ENCODE measurements at regions not wholly inside any gene's neighbourhood (a gene's known extent, or its start where the extent isn't known, plus 50 kb on each side); places are given as distances from the start of the nearest gene placed in this dataset.

DNA sequence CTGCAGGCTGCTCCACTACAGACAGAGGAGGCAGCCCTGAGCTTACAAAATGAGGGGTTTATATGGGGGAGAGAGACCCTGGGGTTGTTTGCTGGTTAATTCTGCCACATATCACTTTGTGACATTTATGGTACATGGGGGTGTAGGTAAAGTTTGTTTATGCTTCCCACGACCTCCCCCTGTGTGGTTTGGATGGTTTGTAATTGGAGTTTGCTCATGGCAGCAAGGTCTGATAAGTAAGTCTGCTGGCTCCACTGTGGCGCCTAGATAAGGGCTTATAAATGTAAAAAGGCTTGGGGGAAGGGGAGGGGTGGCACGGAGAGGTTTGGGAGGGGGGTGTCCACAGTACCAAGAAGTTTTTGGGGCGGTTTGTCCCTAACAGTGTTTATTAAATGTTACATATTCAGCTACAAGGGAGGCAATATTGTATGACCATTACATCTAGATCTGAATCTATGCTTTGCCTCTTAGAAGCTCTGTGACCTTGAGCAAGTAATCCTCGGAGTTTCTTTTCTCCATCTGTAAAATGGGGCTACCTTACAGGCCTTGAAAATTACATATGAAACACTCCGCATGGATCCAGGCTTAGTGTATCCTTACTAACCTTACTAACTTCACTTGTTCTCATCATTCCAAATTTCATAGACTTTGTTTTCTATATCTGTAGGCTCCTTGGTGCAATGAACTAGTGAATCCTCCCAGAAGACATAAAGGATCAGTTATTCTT, 204.8 kb upstream of the NOX3 start:
- H3K27ac ChIP-seq (replicated peaks), result no peak overlapping the region
- no peak for DNase-seq (ENCODE audit: low read depth in 1 of 2, low spot score in 1 of 2)
- H3K4me3 ChIP-seq (replicated peaks; ENCODE audit: insufficient read depth, low read length), result no peak overlapping the region
- TF ChIP-seq POLR2AphosphoS5 (IDR thresholded peaks at IDR 0.05; ENCODE audit: low read depth), result no peak
- TF ChIP-seq GABPA (IDR thresholded peaks at IDR 0.05; ENCODE audit: low read depth), result no peak
- TF ChIP-seq, protein P1, sequence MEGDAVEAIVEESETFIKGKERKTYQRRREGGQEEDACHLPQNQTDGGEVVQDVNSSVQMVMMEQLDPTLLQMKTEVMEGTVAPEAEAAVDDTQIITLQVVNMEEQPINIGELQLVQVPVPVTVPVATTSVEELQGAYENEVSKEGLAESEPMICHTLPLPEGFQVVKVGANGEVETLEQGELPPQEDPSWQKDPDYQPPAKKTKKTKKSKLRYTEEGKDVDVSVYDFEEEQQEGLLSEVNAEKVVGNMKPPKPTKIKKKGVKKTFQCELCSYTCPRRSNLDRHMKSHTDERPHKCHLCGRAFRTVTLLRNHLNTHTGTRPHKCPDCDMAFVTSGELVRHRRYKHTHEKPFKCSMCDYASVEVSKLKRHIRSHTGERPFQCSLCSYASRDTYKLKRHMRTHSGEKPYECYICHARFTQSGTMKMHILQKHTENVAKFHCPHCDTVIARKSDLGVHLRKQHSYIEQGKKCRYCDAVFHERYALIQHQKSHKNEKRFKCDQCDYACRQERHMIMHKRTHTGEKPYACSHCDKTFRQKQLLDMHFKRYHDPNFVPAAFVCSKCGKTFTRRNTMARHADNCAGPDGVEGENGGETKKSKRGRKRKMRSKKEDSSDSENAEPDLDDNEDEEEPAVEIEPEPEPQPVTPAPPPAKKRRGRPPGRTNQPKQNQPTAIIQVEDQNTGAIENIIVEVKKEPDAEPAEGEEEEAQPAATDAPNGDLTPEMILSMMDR (IDR thresholded peaks at IDR 0.05; ENCODE audit: insufficient read depth, low read length), result no peak
- no peak for TF ChIP-seq SPI1 (IDR thresholded peaks at IDR 0.05; ENCODE audit: borderline replicate concordance, low read depth)
- TF ChIP-seq, protein P2, sequence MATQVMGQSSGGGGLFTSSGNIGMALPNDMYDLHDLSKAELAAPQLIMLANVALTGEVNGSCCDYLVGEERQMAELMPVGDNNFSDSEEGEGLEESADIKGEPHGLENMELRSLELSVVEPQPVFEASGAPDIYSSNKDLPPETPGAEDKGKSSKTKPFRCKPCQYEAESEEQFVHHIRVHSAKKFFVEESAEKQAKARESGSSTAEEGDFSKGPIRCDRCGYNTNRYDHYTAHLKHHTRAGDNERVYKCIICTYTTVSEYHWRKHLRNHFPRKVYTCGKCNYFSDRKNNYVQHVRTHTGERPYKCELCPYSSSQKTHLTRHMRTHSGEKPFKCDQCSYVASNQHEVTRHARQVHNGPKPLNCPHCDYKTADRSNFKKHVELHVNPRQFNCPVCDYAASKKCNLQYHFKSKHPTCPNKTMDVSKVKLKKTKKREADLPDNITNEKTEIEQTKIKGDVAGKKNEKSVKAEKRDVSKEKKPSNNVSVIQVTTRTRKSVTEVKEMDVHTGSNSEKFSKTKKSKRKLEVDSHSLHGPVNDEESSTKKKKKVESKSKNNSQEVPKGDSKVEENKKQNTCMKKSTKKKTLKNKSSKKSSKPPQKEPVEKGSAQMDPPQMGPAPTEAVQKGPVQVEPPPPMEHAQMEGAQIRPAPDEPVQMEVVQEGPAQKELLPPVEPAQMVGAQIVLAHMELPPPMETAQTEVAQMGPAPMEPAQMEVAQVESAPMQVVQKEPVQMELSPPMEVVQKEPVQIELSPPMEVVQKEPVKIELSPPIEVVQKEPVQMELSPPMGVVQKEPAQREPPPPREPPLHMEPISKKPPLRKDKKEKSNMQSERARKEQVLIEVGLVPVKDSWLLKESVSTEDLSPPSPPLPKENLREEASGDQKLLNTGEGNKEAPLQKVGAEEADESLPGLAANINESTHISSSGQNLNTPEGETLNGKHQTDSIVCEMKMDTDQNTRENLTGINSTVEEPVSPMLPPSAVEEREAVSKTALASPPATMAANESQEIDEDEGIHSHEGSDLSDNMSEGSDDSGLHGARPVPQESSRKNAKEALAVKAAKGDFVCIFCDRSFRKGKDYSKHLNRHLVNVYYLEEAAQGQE (IDR thresholded peaks at IDR 0.05; ENCODE audit: insufficient replicate concordance, low read depth), result no peak
- no peaks in the 10 kb centered on the region for H3K27me3 ChIP-seq (ENCODE audit: insufficient read depth, poor library complexity, severe bottlenecking)

DNA sequence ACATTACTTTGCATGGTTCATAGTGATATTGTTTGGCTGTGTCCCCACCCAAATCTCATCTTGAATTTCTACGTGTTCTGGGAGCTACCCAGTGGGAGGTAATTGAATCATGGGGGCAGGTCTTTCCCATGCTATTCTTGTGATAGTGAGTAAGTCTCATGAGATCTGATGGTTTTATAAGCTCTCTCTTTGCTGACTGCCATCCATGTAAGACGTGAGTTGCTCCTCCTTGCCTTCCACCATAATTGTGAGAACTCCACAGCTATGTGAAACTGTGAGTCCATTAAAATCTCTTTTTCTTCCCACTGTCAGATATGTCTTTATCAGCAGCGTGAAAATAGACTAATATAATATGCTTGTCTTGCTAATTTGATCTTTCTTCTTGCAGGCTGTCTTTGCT, 200.4 kb upstream of the NOX3 start:
- H3K27ac ChIP-seq (replicated peaks), result no peak overlapping the region
- H3K4me3 ChIP-seq (replicated peaks; ENCODE audit: insufficient read depth, low read length), result no peak overlapping the region
- no peak for DNase-seq (ENCODE audit: low read depth in 1 of 2, low spot score in 1 of 2)
- no peaks in the 10 kb centered on the region for H3K27me3 ChIP-seq (ENCODE audit: insufficient read depth, poor library complexity, severe bottlenecking)
- TF ChIP-seq, protein P1 (IDR thresholded peaks at IDR 0.05; ENCODE audit: insufficient read depth, low read length), result no peak
- TF ChIP-seq, protein P2 (IDR thresholded peaks at IDR 0.05; ENCODE audit: insufficient replicate concordance, low read depth), result no peak
- TF ChIP-seq POLR2AphosphoS5 (IDR thresholded peaks at IDR 0.05; ENCODE audit: low read depth) (no peak), SPI1 (IDR thresholded peaks at IDR 0.05; ENCODE audit: borderline replicate concordance, low read depth) (no peak), GABPA (IDR thresholded peaks at IDR 0.05; ENCODE audit: low read depth) (no peak)

DNA sequence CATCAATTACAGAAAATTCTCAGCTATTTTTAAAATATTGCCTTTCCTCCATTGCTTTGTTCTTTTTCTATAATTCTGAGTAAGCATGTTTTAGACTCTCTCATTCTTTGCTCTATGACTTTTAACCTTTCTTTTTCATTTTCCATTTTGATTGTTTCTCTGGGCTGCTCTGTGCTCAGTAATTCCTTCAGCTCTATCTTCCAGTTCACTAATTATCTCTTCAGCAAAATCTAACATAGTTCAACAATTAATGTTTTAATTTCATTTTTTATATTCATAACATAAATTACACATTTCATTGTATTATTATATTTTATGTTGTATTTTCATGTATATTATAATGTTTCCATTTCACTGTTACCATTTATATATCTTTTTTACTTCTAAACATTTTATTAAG, 198.8 kb upstream of the NOX3 start:
- Histone ChIP-seq H3K27me3 (ENCODE audit: insufficient read depth, poor library complexity, severe bottlenecking) (no peaks in the 10 kb centered on the region), H3K27ac (replicated peaks) (no peak overlapping the region), H3K4me3 (replicated peaks; ENCODE audit: insufficient read depth, low read length) (no peak overlapping the region)
- TF ChIP-seq GABPA (IDR thresholded peaks at IDR 0.05; ENCODE audit: low read depth) (no peak), POLR2AphosphoS5 (IDR thresholded peaks at IDR 0.05; ENCODE audit: low read depth) (no peak), SPI1 (IDR thresholded peaks at IDR 0.05; ENCODE audit: borderline replicate concordance, low read depth) (no peak)
- TF ChIP-seq, protein P2 (IDR thresholded peaks at IDR 0.05; ENCODE audit: insufficient replicate concordance, low read depth), result no peak
- TF ChIP-seq, protein P1 (IDR thresholded peaks at IDR 0.05; ENCODE audit: insufficient read depth, low read length), result no peak
- no peak for DNase-seq (ENCODE audit: low read depth in 1 of 2, low spot score in 1 of 2)
